ENCODE measurements at regions not wholly inside any gene's neighbourhood (a gene's known extent, or its start where the extent isn't known, plus 50 kb on each side); places are given as distances from the start of the nearest gene placed in this dataset.

DNA sequence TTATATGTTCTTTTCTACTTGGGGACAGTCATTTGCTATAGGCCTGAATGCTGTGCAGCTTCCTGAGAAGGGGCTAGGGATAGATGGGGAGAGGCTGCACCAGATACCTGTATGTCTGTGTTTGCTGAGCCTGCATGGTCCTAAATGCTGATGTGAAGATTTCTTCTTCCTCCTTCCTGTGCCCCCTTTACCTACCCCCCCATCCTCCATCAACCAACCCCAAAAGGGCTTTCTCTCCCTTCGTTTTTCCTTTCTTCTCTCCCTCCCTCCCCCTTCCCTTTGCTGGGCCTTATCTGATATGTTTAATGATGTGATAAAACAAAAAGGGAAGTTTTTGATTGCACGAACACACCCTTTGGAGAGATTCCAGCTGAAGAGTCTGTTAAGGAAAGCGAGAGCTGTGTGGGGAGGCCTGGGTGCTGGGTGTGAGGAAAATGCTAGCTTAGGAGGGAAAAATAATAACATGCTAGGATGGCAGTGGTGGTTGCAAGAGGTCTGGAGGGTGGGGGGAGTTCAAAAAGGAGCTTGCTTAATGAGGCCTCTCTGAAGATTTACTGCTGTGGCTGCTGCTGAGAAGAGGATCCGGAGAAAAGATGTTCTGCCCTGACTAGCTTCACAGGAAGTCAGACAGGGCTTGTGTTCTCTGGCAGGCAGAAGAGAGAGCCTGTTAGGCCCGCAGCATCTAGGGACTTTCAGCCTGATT, 101.8 kb downstream of the SAMD9 start:
- no peak for DNase-seq (ENCODE audit: low read depth in 2 of 2, low spot score in 1 of 2)

DNA sequence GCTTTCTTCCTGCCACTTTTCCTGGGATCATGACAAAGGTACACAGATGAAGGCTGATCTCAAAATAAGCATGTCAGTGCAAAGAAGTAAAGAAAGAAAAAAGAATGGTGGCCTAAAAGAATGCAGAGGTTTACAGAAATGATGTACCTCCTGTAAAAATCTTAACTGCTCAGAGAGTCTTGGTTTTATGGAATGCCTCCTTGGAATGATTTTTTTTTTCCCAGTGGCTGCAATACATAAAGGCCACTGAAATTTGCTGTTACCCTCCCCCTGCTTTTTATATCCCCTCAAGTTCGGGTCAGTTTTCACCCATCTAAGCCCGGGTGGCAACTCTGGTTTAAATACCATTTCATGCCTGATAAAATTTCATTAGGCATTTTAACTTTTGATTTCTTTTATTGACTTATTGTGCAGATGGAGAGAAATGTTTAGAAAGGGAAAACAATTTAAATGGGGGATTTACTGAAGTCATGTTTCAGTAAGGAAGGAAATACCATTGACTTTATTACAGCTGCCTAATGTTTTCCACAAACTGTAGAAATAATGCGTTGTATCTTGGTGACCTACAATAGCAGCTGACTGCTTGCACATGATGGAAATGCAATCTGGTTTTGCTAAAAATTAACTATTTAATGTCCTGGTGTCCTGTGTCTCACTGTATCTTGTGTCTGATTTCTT, 102.5 kb downstream of the SAMD9 start:
- no peak for DNase-seq (ENCODE audit: low read depth in 2 of 2, low spot score in 1 of 2)

DNA sequence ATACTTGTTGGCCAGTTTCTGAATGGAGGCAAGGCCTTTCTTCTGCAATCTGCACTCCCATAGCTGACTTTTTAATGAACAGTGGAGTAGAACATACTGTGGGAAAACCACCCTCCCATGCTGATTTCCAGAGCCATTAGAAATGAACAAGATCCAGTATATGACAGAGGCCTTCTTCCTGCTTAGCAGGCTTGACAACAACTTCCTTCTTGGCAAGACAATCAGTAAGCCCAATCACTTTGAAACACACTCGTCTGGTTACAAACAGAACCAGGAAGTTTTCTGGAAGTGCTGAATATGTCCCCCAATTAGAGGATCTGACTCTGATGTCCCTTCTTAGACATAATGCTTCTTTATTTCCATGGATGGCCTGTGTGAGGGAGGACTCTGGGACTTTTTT, 103.4 kb downstream of the SAMD9 start:
- DNase-seq (ENCODE audit: low read depth in 2 of 2, low spot score in 1 of 2) = no peak

DNA sequence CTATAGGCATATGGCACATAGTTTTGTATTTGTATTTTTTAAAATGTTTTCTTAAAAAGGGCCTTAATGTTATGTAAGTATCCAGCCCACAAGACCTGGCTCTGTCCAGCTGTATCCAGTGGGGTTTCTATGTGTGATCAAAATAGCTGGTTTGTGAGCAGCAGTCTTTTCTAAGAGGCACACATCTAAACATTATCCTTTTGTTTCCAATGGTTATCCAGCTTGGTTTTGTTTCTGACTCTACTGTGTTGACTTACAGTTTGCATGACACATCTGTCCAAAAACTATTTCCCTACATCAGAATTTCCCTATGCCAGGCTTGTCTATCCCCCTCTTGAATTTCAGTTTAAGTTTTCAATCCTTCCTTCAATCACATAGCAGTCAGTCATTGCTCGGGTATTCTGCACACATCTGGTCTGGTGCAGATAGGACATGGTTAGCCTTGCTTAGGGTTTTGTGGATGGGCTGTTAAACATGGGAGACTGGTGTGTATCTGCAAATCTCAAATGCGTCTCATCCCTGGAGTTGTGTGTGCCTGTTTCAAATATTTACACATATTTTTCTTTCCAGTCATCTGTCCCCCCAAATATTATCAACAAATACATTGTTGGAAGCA, 104.2 kb downstream of the SAMD9 start:
- DNase-seq (ENCODE audit: low read depth in 2 of 2, low spot score in 1 of 2) = no peak

DNA sequence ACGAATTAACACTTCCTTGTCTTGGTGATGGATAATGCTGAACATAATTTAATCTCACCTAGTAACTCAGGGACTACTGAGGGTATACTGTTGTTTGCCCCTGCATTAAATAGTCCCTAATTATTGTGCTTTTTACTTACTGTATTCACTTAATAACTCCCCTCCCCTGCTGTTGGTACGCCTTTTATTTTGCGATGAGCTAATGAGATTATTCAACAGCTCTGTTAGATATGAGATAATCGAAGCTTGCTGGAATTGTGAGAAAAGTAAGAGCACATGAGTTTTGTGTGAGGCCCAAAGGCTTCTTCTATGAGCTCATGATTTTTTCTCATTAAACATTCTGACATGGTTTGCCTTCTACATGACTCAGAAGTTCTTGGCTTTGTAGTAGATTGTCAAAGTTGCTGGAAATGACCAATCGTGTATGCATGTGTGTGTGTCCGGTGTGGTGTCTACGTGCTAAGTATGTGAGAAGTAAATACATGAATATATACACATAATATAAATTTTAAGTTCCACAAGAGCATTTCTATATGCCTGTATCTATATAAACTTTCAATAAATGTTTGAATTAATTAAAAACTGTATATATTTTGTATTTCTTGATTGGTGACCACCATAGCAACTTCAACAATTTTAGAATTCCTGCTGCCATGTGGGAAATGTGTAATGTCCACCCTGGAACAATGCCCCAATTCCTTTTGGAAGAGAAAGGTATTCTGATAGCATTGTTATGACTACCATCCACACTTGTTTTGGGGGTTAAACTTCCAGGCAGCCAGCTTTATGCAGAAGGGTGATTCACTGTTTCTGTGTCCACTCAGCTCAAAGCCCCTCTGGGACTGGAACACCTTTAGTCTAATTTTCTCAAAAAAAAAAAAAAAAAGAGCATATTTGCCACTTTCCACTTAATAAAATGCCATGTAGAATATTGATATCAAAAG, 106.2 kb downstream of the SAMD9 start:
- no peak for DNase-seq (ENCODE audit: low read depth in 2 of 2, low spot score in 1 of 2)

DNA sequence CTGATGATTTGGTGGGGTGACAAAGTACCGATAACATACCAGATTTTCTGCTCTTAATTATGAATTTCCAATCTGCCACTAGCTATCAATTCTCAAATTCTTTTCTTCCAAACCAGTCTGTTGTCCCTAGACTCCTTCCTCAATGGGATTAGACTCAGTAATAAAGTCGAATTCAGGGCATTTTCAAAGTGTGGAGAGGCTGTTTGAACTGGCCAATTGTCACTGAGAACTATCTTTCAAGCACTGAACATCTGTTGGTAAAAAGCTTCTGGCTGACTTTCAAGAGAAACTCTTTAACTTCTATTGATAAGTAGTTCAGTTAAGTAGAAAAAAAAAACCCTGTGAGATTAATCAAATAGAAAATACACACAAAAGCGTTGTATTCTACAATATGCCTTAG, 108.9 kb downstream of the SAMD9 start:
- no peak for DNase-seq (ENCODE audit: low read depth in 2 of 2, low spot score in 1 of 2)

DNA sequence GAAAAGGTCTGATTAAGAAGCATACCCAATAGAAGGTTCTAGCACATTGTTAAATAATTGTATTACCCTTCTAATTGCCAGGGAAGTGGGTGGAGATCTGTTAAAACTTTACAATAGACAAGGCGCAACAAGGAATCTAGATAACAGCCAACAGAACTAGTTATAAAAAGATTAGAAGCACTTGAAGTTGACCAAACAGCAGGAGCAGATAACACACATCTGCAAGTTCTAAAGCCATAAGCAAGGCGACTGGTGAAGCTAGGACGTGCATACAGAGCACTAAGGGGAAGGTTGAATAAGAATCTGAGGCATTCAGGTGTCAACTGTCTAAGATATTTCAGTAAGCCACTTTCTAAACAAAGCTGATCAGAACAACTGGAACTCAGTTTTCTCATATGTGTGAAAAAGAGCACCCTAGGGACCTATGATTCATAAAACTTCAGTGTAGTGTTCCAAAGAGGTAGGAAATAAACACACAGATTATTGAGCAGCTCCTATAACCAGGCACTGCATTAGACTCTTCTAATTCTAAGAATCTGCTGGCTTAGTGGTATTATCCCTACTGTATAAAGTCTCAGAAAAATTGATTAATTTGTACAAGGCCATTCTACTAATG, 111.2 kb downstream of the SAMD9 start:
- DNase-seq (ENCODE audit: low read depth in 2 of 2, low spot score in 1 of 2) = no peak

DNA sequence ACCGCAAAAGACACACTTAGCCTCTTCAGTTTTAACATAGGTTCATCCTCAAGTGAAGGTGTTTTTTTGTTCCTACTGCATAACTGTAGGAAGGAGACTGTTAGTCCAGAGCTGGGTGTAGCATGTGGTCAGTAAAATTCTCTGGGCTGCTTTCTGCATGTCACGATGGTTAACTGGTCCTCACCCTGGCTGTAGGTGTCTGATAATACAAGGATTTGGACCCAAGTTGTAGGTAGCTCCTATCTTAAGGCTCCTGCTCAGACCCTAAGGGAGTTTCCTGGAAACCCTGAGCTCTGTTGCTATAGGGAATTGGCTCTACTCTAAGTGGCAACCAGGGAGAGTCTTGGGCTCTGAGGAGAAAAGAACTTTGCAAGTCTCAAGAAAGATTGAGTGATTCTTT, 112.9 kb downstream of the SAMD9 start:
- no peak for DNase-seq (ENCODE audit: low read depth in 2 of 2, low spot score in 1 of 2)

DNA sequence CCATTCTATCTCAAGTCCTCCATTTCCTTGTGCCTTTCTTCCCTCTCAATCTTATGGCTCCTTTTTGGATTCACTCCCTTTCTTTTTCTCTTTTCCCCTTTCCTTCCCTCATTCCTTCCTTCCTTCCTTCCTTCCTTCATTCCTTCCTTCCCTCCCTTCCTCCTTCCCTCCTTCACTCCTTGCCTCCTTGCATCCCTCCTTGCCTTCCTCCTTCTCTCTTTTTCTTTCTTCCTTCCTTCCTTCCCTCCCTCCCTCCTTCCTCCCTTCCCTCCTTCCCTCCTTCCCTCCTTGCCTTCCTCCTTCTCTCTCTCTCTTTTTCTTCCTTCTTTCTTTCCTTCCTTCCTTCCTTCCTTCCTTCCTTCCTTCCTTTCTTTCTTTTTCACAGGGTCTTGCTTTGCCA, 120.1 kb downstream of the SAMD9 start:
- no peak for DNase-seq (ENCODE audit: low read depth in 2 of 2, low spot score in 1 of 2)

DNA sequence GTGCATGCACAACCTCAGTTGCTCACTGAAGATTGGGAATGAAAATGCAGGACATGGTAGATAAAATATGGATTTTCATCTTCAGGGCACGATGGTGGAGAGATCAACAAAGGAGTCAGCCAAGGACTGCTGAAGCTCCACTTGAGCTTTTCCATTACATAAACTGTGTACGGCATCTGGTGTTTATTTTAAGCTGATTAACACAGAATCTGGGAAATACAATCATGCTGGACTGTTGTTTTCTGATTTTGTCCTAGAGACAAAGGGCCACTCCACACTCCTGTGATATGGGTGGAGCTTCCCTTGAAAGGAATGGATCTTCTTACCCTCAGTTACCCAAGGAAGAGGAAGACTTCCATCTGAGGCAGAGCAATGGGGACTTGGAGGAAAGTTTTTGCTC, 120.6 kb downstream of the SAMD9 start:
- no peak for DNase-seq (ENCODE audit: low read depth in 2 of 2, low spot score in 1 of 2)

DNA sequence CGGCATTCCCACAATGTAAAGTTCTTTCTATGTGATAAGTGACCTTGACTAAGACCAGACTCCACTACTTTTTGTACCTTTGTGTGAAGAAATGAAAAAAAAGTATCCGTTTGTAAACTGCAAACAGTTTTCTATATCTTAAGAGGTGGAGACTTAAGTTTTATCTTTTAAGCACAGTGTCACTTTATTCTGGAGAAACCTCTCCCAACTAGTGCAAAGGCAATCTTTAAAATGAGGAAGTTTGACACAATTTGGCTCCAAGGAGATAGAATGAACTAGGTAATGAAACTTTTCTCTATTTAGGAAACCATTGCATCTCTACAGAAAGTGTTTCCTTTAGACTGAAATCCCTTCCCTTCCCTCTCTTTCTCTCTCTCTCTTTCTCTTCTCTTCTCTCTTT, 122.9 kb downstream of the SAMD9 start:
- no peak for DNase-seq (ENCODE audit: low read depth in 2 of 2, low spot score in 1 of 2)

DNA sequence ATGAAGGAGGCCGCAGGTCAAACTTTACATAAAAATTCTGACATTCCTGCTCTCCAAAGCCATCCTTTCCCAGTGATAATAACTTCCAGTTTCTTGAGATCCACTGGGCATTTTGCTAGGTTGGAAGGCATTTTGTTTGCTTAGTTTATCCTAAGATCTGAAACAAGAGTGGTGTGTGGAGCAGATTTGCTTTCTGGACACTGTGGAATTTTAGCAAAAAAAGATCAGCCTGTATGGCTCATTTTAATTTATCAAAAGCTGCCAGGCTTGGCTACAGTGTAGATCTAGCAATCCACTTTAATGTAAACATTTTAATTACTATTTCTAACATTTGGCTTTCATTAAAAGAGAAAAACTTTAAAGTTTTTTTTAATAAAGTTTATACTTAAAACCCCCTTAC, 124.8 kb downstream of the SAMD9 start:
- no peak for DNase-seq (ENCODE audit: low read depth in 2 of 2, low spot score in 1 of 2)

DNA sequence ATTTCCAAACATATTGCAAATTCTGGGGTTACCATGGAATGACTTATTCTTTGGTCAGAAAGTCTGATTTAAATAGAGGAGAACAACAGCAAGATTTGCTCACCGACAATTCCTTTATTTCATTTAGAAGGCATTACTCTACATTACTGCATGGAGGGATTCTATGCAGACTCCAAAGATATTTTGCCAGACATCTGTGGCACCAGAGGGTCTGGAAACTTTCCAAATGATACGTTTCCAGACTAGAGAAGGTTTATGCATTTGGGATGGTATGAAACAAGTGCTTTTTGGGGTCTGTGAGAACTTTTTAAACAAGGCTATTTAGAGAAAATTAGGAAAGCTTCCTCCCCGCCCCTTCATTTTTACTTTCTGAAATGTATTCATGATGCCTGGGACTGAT, 125.3 kb downstream of the SAMD9 start:
- no peak for DNase-seq (ENCODE audit: low read depth in 2 of 2, low spot score in 1 of 2)

DNA sequence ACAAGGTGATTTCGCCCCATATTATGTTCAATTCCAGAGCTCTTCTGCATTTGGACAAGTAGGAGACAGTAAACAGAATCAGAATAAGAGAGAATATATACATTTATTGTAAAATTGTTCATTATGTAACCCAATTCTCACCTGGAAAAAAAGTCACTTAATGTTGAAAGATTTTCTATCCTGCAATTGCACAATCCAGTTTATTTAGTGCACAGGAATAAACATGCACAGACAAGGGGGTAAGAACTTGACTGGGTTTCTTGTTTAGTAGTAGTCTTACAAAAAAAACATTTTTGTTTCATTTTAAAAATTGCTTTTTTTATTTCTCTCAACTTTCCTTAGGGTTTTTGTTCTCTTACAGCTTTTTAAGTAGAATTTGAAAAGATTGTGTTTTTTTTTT, 126.6 kb downstream of the SAMD9 start:
- DNase-seq (ENCODE audit: low read depth in 2 of 2, low spot score in 1 of 2) = no peak

DNA sequence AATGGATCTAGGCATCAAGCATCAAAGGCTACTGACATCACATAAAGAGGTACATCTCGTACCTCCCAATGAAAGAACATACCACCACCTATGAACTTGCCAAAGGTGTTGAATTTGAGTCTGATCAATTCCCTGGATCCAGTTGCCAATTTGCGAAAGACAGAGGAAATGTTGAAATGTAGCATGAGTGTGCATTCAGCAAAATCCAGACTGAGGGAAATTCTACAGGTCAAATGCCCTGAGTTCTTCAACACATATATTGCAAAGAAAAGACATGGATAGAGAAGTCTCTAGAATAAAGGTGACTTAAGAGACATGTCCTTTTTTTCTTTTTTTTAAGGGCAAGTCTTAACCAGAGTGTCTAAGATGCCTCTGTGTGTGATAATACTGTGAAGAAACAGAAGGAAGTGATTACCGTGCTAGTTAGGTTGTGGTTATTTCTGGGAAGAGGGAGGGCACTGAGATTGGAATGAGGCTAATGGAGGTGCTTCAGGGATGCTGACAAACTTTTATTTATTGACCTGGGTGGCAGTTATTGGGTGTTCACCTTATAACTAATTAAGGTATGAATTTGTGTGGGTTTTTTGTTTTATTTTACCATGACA, 128.7 kb downstream of the SAMD9 start:
- no peak for DNase-seq (ENCODE audit: low read depth in 2 of 2, low spot score in 1 of 2)

DNA sequence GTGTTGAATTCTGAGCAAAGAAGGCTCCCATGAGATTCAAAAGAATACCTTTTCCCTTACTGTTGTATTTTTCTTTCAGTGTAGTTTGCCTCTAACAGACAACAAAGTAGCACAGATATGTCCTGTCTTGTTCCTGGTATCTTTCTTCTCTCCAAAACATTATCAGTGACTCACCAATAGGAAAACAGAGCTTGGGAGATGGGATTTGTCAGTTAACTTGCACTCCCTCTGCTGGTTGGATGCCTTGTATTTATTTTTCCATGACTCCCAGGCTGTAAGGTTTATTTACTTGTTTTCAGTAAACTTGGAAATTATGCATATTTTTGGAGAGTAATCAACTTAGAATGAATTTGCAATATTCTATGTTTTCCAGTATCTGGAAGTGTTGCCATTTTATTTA, 129.7 kb downstream of the SAMD9 start:
- DNase-seq (ENCODE audit: low read depth in 2 of 2, low spot score in 1 of 2) = no peak

DNA sequence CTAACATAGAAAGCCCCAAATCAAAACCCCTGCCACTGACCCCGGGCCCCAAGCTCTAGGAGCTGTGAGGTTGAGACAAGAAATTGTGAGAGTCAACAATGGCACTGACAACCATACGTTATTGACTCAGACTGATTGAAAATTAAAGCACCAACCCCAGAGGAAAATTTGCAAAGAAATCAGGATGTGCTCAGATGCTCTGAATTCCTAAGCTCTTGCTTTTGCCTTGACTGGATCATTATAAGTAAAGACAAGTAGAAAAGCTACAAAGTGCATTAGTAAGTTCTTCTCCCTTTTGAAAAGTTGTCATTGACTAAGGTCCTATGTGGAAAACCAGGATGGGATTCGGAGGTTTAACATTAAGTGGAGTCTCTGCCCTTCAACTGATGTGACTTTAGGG, 130.2 kb downstream of the SAMD9 start:
- no peak for DNase-seq (ENCODE audit: low read depth in 2 of 2, low spot score in 1 of 2)

DNA sequence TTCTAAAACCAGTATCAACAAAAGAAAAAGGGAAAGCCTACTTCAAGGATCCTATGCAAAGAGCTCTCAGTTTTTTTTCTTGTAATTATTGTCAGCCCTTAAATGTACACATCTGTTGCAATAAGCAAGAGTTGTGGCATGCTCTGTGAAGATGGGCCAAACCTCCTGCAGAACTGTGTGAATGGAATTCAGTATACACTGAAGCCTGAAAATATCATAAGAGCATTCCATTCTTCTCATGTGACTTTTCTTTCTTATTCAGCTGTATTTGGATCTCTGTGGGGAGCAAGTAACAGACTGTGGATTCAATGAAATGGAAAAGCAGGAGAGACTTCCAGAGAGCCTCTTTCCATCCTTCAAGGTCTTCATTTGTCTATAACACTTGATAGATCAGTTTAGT, 130.7 kb downstream of the SAMD9 start:
- DNase-seq (ENCODE audit: low read depth in 2 of 2, low spot score in 1 of 2) = no peak

DNA sequence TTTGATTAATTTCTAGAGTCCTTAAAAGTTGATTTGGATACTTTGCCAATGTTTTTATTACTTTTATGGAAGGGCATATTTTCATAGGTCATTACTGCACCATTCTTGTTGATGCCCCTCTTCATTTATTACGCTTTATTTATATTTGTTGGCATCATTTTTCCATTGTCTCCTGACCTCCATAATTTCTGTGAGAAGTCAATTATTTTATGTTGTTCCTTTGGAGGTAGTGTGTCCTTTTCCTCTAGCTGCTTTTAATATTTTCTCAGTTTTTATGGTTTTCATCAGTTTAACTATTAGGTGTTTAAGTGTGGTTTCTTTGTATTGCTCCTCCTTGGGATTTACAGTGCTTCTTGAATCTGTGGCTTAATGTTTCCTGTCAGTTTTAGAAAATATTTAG, 134.9 kb downstream of the SAMD9 start:
- DNase-seq (ENCODE audit: low read depth in 2 of 2, low spot score in 1 of 2) = no peak

DNA sequence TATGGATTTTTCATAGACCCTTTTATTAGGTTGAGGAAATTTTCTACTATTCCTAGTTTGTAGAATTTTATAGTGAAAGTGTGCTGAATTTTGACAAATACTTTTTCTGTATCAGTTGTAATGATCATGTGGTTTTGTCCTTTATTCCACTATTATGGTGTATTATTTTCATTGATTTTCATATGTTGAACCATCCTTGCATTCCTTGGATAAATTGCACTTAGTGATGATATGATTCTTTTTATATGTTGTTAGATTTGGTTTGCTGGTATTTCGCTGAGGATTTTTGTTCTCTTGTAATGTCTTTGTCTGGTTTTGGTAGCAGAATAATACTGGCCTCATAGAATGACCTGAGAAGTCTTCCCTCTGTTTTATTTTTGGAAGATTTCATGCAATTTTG, 140.6 kb upstream of the CDK6 start:
- no peak for DNase-seq (ENCODE audit: low read depth in 2 of 2, low spot score in 1 of 2)

DNA sequence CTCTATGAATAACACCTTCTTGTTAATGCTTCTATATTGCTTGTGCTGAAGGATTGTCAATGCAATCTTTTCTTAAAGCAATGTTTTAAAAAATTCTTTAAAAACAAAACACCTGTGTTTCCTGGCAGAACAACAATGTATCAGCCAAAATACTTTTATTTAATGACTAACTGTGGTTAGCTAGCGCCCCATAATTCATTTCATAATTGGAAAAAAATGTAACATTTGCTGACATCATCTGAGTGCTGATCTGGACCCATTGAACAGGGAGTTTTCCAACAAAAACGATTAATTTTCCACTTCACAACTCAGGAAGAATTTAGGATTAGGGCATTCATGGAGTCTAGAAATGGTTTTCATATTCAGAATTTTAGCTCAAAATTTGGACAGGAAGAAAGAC, 137.6 kb upstream of the CDK6 start:
- DNase-seq (ENCODE audit: low read depth in 2 of 2, low spot score in 1 of 2) = no peak

Measured in stimulated activated CD8-positive, alpha-beta memory T cell treated with anti-CD3 and anti-CD28 coated beads, Interleukin-4, amount 100 ng/mL, for 1 hour (primary cell).